OCI-LY7 (cell line): ENCODE measurements at regions not wholly inside any gene's neighbourhood (a gene's known extent, or its start where the extent isn't known, plus 50 kb on each side); places are given as distances from the start of the nearest gene placed in this dataset.

Source experiments
- BruUV-seq: library from RNA; stranded (reverse); fragments of 400-500 nt; replicated peaks from 2 replicates; lab custom pipeline; 2021; lab: Mats Ljungman, UMichigan
- CTCF ChIA-PET: fragments of 300-600 bp; sonication (Branson Sonifier 250); formaldehyde crosslinking; loops from one replicate; lab custom pipeline; 2022; ENCODE audit warnings: antibody characterized with exemption; ENCODE audit not compliant: unreplicated experiment; lab: Charles Lee
- POLR2A ChIA-PET: fragments of 300-600 bp; sonication (Branson Sonifier 250); formaldehyde crosslinking; loops from one replicate; lab custom pipeline; 2022; ENCODE audit warnings: antibody characterized with exemption; lab: Charles Lee
- DNase-seq: peaks from one replicate; pipeline ENCODE4 v3.0.0-alpha.2; 2015; ENCODE audit warnings: low spot score
- H2AFZ ChIP-seq: fragments of 200-600 bp; sonication (generic), shearing (Covaris generic); 2 replicates; pipeline ENCODE4 v1.6.1; 2014; ENCODE audit warnings: mild to moderate bottlenecking, antibody characterized with exemption, low read length, moderate library complexity
- H3K27ac ChIP-seq: fragments of 200-600 bp; sonication (generic); 2 replicates; pipeline ENCODE4 v1.5.1; 2014; ENCODE audit warnings: mixed run types, low read depth, mild to moderate bottlenecking, moderate library complexity, low read length, inconsistent platforms; ENCODE audit not compliant: poor library complexity, severe bottlenecking
- H3K36me3 ChIP-seq: fragments of 200-600 bp; sonication (generic); 2 replicates; pipeline ENCODE4 v1.6.1; 2014; ENCODE audit warnings: mild to moderate bottlenecking, antibody characterized with exemption, low read length, moderate library complexity, mixed read lengths; ENCODE audit not compliant: insufficient read depth
- H3K4me1 ChIP-seq: fragments of 200-600 bp; sonication (generic); 2 replicates; pipeline ENCODE4 v1.5.1; 2014; ENCODE audit warnings: mild to moderate bottlenecking, low read length; ENCODE audit not compliant: insufficient read depth, poor library complexity, severe bottlenecking
- H3K4me2 ChIP-seq: fragments of 200-600 bp; sonication (generic); 2 replicates; pipeline ENCODE4 v1.6.1; 2014; ENCODE audit warnings: mild to moderate bottlenecking, low read length
- H3K4me3 ChIP-seq: fragments of 200-600 bp; sonication (generic); 2 replicates; pipeline ENCODE4 v1.5.1; 2014; ENCODE audit warnings: mild to moderate bottlenecking, low read depth, low read length; ENCODE audit not compliant: poor library complexity, severe bottlenecking
- H3K79me2 ChIP-seq: fragments of 200-600 bp; sonication (generic); 2 replicates; pipeline ENCODE4 v1.6.1; 2016; ENCODE audit warnings: low read depth, mild to moderate bottlenecking, low read length, moderate library complexity, mixed read lengths; ENCODE audit not compliant: insufficient read depth
- H3K9me2 ChIP-seq: fragments of 200-600 bp; sonication (generic); 2 replicates; pipeline ENCODE4 v1.6.1; 2016; ENCODE audit warnings: mild to moderate bottlenecking, low read length, mixed read lengths; ENCODE audit not compliant: insufficient read depth
- H3K9me3 ChIP-seq: fragments of 200-600 bp; sonication (generic); 2 replicates; pipeline ENCODE4 v1.6.1; 2014; ENCODE audit warnings: mild to moderate bottlenecking, mixed run types, low read length, mixed read lengths
- H4K20me1 ChIP-seq: fragments of 200-600 bp; sonication (generic); 2 replicates; pipeline ENCODE4 v1.6.1; 2014; ENCODE audit warnings: mild to moderate bottlenecking, antibody characterized with exemption, low read length, moderate library complexity, mixed read lengths; ENCODE audit not compliant: insufficient read depth
- CTCF ChIP-seq: fragments of 200-600 bp; sonication (generic); conservative IDR thresholded peaks from 2 replicates; pipeline ENCODE4 v1.5.1; 2014; ENCODE audit warnings: mild to moderate bottlenecking, antibody characterized with exemption, low read length, moderate library complexity, mixed read lengths
- EZH2phosphoT487 ChIP-seq: fragments of 200-600 bp; sonication (generic); IDR thresholded peaks from 2 replicates; pipeline ENCODE4 v1.6.1; 2018; ENCODE audit warnings: low read depth, borderline replicate concordance, mild to moderate bottlenecking, mixed run types, antibody characterized with exemption, low read length, moderate library complexity, mixed read lengths
- intact Hi-C: fragments of 100-400 bp; cut with micrococcal nuclease; formaldehyde crosslinking; loops from one replicate; pipeline ENCODE4 v1.10.0; 2022; ENCODE audit not compliant: unreplicated experiment

DNA sequence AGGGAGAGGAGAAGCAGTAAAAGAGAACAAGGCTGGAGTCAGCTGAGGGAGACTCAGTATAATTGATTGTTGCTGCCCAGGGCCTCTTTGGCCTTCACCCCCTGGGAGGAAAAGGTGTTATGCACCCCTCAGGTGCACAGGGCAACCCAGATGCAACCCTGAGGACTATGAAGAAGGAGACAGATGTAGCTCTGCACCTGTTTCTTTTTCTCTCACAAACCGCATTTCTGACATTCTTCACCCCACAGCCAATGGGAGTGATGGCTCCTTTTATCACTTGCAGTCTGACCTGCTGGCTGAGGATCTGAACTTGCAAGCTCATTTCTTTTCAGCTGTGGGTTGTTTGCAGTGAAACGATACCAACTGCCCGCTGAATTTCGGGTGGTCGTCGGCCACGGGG lies 64.1 kb upstream of the F13A1 start:
- Histone ChIP-seq H3K4me2 (peak overlapping the region; percentile 71), H3K4me3 (peak overlapping the region; percentile 21), H2AFZ (peak overlapping the region; percentile 80), H3K9me3 (no peaks in the 10 kb centered on the region), H3K36me3 (peaks cover 6% of the 10 kb centered on the region; the same call in 1 of the 2 replicates), H3K79me2 (no peaks in the 10 kb centered on the region), H3K27ac (peak overlapping the region; percentile 82), H4K20me1 (no peaks in the 10 kb centered on the region), H3K9me2 (no peaks in the 10 kb centered on the region), H3K4me1 (peaks cover 84% of the 10 kb centered on the region)
- BruUV-seq, result no TSS peak
- intact Hi-C loops, result no loop called here
- ChIA-PET POLR2A (interaction anchor here (0.6 to 2.3 kb wide), 14 partner anchors 8 to 611 kb away, joined by 3 to 10 read pairs (median 4); no protein-coding TSS in a partner anchor), CTCF (interaction anchor here (0.6 to 0.8 kb wide), 2 partner anchors 23 to 71 kb away, joined by 3 read pairs; no protein-coding TSS in a partner anchor)
- peak; percentile 84 for DNase-seq
- no peak for TF ChIP-seq EZH2phosphoT487
- TF ChIP-seq CTCF, result no peak

DNA sequence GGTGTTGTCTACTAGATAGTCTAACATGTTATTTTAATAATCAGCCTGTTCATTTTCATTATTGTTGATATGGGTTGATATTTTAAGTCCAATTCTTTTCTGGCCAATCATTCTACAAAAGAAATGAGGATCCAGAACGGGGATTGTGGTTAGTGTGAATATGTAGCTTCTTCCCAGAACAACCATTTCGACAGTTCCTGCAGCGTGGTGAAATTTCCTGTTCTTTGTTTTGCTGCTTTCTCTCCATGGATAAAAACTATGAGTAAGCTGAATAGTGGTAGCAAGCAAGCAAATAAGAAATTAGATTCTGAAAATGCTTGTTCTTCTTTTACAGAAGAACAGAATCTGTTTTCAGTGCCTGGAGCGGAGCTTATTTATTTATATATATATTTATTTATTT lies 65.5 kb upstream of the F13A1 start:
- no TSS peak for BruUV-seq
- H3K9me3 ChIP-seq, result no peaks in the 10 kb centered on the region

GRCh38 chr6:6390849-6391602 lies 70.6 kb upstream of the F13A1 start:
- intact Hi-C loops, result loop anchor here (5.0 to 10.0 kb wide), 3 partner anchors 101 to 386 kb away; partner anchors contain the start of genes LY86 and NRN1

More for the DNA sequence above, 65.5 kb upstream of the F13A1 start:
- POLR2A ChIA-PET, result interaction anchor here (0.6 to 2.3 kb wide), 12 partner anchors 9 to 310 kb away, joined by 3 to 24 read pairs (median 6); no protein-coding TSS in a partner anchor
- peak overlapping the region; percentile 36; the same call in 1 of the 2 replicates for H2AFZ ChIP-seq
- peak overlapping the region; percentile 71 for H3K4me2 ChIP-seq
- peaks cover 4% of the 10 kb centered on the region; the same call in 1 of the 2 replicates for H3K79me2 ChIP-seq
- peak overlapping the region; percentile 82 for H3K27ac ChIP-seq
- no peak overlapping the region for H3K4me3 ChIP-seq
- H3K4me1 ChIP-seq, result peaks cover 91% of the 10 kb centered on the region
- no peaks in the 10 kb centered on the region for H4K20me1 ChIP-seq
- peaks cover 6% of the 10 kb centered on the region; the same call in 1 of the 2 replicates for H3K36me3 ChIP-seq
- no peaks in the 10 kb centered on the region for H3K9me2 ChIP-seq
- intact Hi-C loops, result no loop called here
- CTCF ChIA-PET, result interaction anchor here (1.4 kb wide), 1 partner anchor 109 kb away, joined by 3 read pairs; no protein-coding TSS in a partner anchor
- no peak for DNase-seq
- no peak for TF ChIP-seq EZH2phosphoT487

More at GRCh38 chr6:6390849-6391602, 70.6 kb upstream of the F13A1 start:
- Histone ChIP-seq H3K9me3 (no peaks in the 10 kb centered on the region), H3K36me3 (peaks cover 6% of the 10 kb centered on the region; the same call in 1 of the 2 replicates), H3K9me2 (no peaks in the 10 kb centered on the region), H3K4me2 (peak overlapping the region; percentile 79), H4K20me1 (no peaks in the 10 kb centered on the region), H3K4me3 (peak overlapping the region; percentile 61), H3K27ac (peak overlapping the region; percentile 92), H3K4me1 (peaks cover 100% of the 10 kb centered on the region), H2AFZ (peak overlapping the region; percentile 62), H3K79me2 (peaks cover 4% of the 10 kb centered on the region; the same call in 1 of the 2 replicates)
- peak; percentile 90 for DNase-seq
- TSS peak; percentile 51 for BruUV-seq
- no peak for TF ChIP-seq CTCF
- TF ChIP-seq EZH2phosphoT487, result no peak
- ChIA-PET CTCF (interaction anchor here (0.9 kb wide), 1 partner anchor 16 kb away, joined by 3 read pairs; no protein-coding TSS in a partner anchor), POLR2A (interaction anchor here (0.8 to 5.6 kb wide), 9 partner anchors 10 to 196 kb away, joined by 3 to 59 read pairs (median 4); no protein-coding TSS in a partner anchor)
